Thoracic aorta (tissue), 2 donors: ENCODE measurements at regions not wholly inside any gene's neighbourhood (a gene's known extent, or its start where the extent isn't known, plus 50 kb on each side); places are given as distances from the start of the nearest gene placed in this dataset.

Experiments
- ATAC-seq: fragments of 150-250 bp; one replicate; pipeline ENCODE4 v1.8.0; 2017; ENCODE audit warnings: low read depth; ENCODE audit not compliant: insufficient number of reproducible peaks, low FRiP score
- DNase-seq: peaks from one replicate; pipeline ENCODE4 v3.0.0-alpha.2; 2020; ENCODE audit warnings: low spot score
- H3K27ac ChIP-seq, 2 donors: fragments of 200-600 bp; sonication (generic); 1 replicate in 1 of 2; 2 replicates in 1 of 2; pipeline ENCODE4 v1.5.1; 2016; ENCODE audit warnings: mild to moderate bottlenecking in 2 of 2, moderate library complexity in 2 of 2
- H3K27me3 ChIP-seq: fragments of 200-600 bp; sonication (generic); replicated peaks from 2 replicates; pipeline ENCODE4 v1.6.0; 2016; ENCODE audit warnings: mild to moderate bottlenecking; ENCODE audit not compliant: insufficient read depth
- H3K36me3 ChIP-seq: fragments of 200-600 bp; sonication (generic); one replicate; pipeline ENCODE4 v1.5.1; 2016
- H3K4me1 ChIP-seq, 2 donors: fragments of 200-600 bp; sonication (generic); 1 replicate in 1 of 2; 2 replicates in 1 of 2; pipeline versions ENCODE4 v1.5.1 to v1.6.0; 2016; ENCODE audit warnings: low read depth in 2 of 2, mild to moderate bottlenecking in 1 of 2; ENCODE audit not compliant: control insufficient read depth in 1 of 2
- H3K4me3 ChIP-seq: fragments of 200-600 bp; sonication (generic); 2 replicates; pipeline ENCODE4 v1.5.1; 2016; ENCODE audit warnings: mild to moderate bottlenecking
- H3K9me3 ChIP-seq: fragments of 200-600 bp; sonication (generic); 2 replicates; pipeline ENCODE4 v1.5.1; 2016
- CTCF ChIP-seq: fragments of 200-600 bp; sonication (generic); IDR thresholded peaks from one replicate; pipeline ENCODE4 v1.5.1; 2019; ENCODE audit warnings: antibody characterized with exemption

- no peak for TF ChIP-seq CTCF
- H3K4me3 ChIP-seq = no peak overlapping the region
- DNase-seq (no peak), ATAC-seq (no peak)
- no peaks in the 10 kb centered on the region for H3K4me1 ChIP-seq
- no peaks in the 10 kb centered on the region for H3K9me3 ChIP-seq
- H3K27me3 ChIP-seq = no peaks in the 10 kb centered on the region
- H3K27ac ChIP-seq = no peak overlapping the region
- no peaks in the 10 kb centered on the region for H3K36me3 ChIP-seq
Observed at GRCh38 chr18:68509902-68510301, 205.0 kb downstream of the TMX3 start.

- DNase-seq (no peak), ATAC-seq (no peak)
- no peak overlapping the region for H3K27ac ChIP-seq
- no peak for TF ChIP-seq CTCF
- no peaks in the 10 kb centered on the region for H3K4me1 ChIP-seq
- no peaks in the 10 kb centered on the region for H3K9me3 ChIP-seq
- no peaks in the 10 kb centered on the region for H3K27me3 ChIP-seq
- no peaks in the 10 kb centered on the region for H3K36me3 ChIP-seq
- H3K4me3 ChIP-seq = no peak overlapping the region
Observed at GRCh38 chr18:68507781-68508180, 207.1 kb downstream of the TMX3 start.

GRCh38 chr18:68505178-68505574, 209.7 kb downstream of the TMX3 start:
- ATAC-seq = no peak
- H3K4me1 ChIP-seq = no peaks in the 10 kb centered on the region
- DNase-seq = no peak
- no peaks in the 10 kb centered on the region for H3K9me3 ChIP-seq
- no peaks in the 10 kb centered on the region for H3K27me3 ChIP-seq
- no peak for TF ChIP-seq CTCF
- no peak overlapping the region for H3K27ac ChIP-seq
- no peak overlapping the region for H3K4me3 ChIP-seq
- no peaks in the 10 kb centered on the region for H3K36me3 ChIP-seq

GRCh38 chr18:68504441-68505177, 210.3 kb downstream of the TMX3 start:
- Histone ChIP-seq H3K27ac (no peak overlapping the region), H3K4me1 (no peaks in the 10 kb centered on the region), H3K36me3 (no peaks in the 10 kb centered on the region), H3K27me3 (no peaks in the 10 kb centered on the region), H3K4me3 (no peak overlapping the region), H3K9me3 (no peaks in the 10 kb centered on the region)
- no peak for ATAC-seq
- DNase-seq = no peak
- TF ChIP-seq CTCF = no peak

GRCh38 chr18:68500556-68500955, 214.4 kb downstream of the TMX3 start:
- Histone ChIP-seq H3K9me3 (no peaks in the 10 kb centered on the region), H3K36me3 (no peaks in the 10 kb centered on the region), H3K27me3 (no peaks in the 10 kb centered on the region), H3K27ac (no peak overlapping the region), H3K4me1 (no peaks in the 10 kb centered on the region), H3K4me3 (no peak overlapping the region)
- DNase-seq (no peak), ATAC-seq (no peak)
- TF ChIP-seq CTCF = no peak
